ENCODE measurements at regions not wholly inside any gene's neighbourhood (a gene's known extent, or its start where the extent isn't known, plus 50 kb on each side); places are given as distances from the start of the nearest gene placed in this dataset.
A peak's percentile ranks its signal among the peaks of the same experiment; 100 is the strongest.
"Not testable (repeated sequence)": the region's sequence is repeated elsewhere in the genome, so short reads cannot be mapped to it uniquely, and the experiment has no call there.

DNA sequence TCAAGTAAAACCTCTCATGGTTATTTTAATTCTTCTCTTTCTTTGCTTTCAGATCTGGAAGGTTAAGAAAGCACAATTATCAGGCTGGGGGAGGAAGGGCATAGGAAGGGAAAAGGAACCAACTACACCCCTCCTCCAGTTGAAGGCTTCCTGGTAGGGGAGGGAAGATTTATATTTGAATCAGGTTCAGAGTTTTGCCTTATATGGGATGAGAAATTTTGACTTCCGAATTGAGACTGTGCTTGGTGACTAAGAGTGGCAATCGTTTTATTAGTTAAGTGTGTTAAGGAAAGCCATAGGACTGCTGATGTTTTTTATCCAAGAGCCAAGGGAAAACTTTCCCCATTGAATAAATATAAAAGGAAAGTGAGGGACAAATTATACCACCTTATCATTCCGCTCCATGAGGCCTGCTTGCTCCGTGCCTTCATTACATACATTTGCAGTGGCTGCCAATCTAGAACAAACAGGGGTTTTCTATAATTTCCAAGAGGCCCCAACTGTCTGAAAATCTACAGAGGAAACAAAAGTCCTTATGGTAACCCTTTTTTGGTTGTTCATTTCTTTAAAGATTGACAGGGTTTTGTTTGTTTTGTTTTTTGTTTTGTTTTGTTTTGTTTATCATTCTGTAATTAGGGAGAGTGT, 115.7 kb upstream of the EPB41L4A start:
- no peak for DNase-seq

DNA sequence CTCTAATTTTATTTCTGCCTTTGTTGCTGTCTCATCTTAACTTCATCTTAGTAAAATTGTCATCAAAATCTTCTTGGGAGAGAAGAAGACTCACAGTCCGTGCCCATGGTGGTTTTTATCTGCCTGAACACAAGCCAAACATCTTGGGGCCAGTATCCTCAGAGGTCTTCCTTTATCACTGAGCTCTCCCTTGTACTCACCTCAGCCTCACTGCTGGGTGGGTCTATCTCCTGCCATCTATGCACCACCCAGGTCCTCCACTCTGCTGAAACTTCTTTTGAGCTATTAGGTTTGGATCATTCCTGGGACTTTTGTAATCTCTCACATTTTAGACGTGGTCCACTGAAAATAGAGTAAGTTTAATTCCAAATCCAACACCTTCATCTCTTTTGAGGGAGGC, 116.3 kb upstream of the EPB41L4A start:
- no peak for DNase-seq

DNA sequence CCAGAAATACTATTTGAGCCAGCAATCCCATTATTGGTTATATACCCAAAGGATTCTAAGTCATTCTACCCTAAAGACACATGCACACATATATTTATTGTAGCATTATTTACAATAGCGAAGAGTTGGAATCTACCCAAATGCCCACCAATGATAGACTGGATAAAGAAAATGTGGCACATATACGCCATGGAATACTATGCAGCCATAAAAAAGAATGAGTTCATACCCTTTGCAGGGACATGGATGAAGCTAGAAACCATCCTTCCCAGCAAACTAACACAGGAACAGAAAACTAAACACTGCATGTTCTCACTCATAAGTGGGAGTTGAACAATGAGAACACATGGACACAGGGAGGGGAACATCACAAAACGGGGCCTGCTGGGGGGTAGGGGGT, 125.5 kb upstream of the EPB41L4A start:
- not testable (repeated sequence) for DNase-seq

DNA sequence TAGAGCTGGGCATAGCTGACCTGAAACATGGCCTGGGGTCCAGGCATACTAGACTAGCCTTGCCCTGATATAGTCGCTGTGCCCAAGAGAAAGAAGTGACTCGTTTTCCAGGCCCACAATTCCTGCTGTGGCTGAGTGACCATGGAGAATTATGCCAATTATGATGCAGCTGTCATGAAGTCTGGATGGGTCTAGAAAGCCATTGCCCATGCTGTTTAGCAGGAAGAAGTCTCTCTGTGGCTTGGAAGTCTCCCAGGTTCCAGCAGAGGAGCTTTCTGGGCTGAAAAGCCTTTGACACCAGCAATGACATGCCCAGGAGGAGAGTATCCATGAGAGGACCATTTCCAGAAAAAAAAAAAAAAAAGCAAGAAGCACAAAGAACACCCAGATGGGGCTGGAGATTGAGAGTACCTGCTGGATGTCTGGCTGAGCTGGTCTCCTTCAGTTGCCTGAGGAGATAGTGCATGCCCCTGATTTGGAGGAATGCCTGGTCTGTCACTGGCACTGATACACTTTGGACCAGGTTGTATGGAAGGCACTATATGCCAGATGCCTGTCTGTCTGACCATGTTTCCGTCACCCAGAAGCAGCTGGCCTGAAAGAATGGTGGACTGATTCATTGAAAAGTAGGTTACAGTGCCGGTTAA, 128.0 kb upstream of the EPB41L4A start:
- DNase-seq = no peak

DNA sequence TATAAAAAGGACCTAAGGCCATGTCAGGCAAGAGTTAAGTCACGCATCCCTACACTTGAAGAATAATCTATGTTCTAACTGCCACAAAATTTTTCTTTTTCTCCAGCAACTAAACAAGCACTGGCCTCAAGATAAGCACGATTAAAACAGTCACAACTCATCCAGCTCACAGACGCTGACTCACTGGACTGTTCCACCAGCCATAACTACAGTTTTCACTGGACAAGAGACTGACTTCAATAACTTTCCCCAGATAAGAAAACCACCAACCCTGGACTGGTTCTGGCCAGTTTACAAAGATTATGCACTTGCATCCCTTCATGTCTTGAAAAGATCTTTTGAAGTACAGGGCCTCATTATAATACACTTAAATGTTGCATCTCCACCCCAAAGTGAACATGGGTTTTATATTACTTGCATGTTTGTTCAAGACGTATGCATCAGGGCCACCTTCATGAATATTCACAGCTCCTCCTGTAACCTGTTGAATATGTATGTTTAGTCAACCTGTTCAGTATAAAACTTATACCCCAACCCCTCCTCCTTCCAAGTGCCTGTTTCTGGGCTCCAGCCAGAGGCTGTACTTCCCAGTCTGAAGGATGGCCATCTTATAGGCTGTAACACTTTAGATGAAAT, 129.3 kb upstream of the EPB41L4A start:
- DNase-seq = no peak

DNA sequence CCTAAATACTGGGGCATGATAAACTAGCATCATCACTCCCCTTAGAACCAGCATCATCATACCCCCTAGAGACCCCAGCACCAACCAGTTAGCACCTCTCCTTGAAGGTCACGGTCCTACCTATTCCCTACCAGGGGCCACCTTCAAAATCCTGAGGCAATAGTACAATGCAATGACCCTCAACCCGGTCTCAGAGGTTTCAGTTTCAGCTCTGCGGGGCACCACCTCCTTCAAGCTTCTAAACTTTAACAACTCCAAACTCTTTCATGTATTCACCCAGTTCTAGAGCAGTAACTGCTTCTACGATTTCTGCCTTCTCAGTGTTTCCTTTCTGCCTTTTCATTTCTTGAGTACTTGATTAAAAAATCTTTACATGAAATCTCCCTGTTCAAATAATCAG, 130.1 kb upstream of the EPB41L4A start:
- DNase-seq = no peak

DNA sequence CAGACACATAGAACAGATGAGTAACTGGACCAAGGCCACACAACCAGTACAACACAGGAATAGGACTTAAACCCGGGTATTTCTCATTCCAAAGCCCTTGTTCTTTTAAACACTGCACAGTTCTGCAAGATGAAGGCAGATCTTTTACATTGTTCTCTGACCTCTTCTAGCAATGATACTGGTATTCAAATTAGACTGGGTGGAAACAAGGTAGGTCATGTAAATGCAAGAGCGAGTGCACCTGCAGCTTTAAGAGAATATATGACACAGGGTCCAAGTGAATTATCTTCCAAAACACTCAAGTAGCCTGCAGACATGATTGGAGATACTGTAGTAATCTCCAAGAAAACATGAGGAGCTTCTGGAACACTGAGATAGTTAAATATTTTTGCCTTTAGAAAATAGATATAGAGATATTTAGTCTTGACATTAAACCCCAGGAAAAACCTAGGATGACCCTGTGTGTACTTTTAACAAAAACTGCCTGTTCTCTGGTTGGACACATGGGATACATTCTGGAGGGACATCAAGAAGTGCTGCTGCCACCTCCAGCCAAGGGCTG, 130.6 kb upstream of the EPB41L4A start:
- DNase-seq = no peak

DNA sequence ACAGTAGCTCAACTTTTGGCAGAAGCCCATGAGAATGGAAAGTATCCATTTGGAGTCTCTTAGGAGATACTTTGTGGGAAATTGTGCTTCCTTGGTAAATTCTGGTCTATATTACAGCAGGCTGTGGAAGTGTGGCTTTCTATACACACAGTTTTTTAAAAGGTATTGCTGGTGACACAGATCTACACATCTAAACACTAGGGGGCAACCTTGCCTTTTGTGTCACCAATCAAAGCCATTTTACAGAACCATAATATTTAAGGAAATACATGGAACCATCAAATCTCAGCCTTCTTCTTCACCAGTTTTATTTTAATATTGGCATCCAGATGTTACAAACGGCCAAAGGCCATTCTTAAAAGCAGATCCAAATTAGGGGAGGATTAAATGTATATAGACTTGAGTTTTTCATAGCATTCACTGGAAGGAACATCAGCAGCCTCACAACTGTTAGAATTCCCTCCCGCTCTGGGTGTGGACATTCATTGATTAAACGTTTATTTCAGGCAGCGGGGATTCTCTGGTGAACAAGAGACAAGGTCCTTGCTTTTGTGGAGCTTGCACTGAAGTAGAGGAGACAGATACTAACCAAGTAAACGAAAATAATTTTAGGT, 132.4 kb upstream of the EPB41L4A start:
- DNase-seq = no peak

DNA sequence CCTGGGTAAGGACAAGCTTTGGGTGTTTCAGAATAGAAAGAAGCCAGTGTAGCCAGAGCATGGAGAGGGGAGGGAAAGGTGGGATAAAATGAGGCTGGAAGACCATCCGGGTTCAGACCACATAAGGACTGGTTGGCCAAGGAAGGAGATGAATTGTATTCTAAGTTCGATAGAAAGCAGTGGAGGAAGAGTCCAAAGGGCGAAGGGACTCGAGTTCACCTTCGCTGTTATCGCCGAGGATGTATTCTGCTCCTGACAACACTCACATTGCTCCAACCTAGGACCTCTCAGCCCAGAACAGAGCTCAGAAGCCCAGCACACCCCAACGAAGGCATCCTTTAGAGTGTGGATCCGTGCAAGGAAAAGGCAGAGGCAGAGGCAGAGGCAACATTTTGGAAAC, 133.1 kb upstream of the EPB41L4A start:
- DNase-seq = no peak

DNA sequence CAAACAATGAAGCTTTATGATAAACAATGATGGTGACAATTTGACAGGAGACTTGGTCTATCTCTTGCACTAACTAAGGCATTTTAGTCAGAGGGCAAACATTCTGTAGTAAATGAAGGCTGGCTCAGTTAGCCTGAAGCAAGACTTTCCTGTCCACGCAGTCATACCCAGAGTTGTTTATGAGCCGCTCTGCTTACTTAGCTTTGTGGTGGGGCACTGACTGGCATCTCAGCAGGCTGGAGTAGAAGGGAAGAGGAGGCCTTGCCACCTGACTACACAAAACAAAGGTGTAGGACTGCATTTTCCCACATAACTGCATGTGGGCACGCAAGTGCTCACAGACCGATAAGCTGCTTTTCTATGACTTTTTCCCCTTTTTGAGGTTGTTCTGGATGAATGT, 133.7 kb upstream of the EPB41L4A start:
- DNase-seq = no peak

DNA sequence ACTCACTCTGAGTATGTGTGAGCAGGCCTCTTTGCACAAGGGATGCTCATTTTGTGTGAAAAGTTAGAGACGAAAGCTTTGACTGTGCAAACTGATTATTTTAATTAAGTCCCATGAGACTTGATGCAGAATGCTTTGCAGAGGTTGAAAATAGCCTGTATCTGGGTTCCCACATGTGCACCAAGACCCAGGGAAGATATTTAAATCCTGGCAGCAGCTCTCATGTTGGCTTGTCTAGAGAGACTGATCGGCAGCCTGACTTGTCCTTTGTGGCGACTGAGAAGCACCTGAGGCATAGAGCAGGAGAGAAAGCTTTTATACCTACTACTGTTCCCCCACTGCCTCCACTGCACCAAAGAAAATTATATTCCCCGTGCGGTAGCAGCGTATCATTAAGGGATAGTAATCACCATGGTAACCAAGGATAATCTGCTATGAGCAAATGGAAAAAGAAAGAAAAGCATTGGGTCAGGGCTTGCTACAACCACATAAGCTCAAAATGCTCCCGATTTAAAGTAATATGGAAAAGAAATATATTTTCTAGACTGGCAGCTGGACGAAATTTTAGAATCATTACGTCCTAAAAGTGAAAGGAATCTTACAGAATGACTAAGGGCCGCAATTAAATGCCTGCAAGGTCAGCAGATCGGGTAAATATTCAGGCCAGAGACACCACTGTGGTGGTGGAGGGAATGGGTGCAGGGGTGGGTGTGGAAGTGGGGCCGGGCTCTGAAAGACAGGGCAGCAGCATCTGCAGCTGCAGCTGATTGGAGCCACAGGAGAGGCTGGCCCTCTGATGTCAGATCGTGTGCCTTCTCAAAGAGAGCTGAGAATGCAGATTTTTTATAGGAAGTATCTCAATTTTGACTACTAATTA, 135.3 kb upstream of the EPB41L4A start:
- DNase-seq = no peak

DNA sequence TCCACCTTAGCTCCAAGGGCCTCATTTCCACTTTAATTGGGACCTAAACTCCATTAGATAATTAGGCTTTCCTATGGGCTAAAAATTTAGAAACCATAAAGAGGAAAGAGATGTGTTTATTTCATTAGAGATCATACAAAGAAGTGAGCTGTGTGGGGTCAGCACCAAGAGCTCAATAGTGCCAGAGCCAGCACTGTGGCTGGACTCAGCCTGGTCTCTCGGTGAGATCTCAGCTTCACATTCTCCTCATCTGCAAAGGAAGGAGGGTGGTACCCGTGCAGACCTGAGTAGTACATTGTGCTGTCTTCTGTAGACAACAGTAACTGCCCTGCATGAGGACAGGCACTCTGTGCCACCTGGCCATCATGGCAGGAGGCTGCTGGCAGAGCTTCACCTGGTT, 136.1 kb upstream of the EPB41L4A start:
- no peak for DNase-seq

DNA sequence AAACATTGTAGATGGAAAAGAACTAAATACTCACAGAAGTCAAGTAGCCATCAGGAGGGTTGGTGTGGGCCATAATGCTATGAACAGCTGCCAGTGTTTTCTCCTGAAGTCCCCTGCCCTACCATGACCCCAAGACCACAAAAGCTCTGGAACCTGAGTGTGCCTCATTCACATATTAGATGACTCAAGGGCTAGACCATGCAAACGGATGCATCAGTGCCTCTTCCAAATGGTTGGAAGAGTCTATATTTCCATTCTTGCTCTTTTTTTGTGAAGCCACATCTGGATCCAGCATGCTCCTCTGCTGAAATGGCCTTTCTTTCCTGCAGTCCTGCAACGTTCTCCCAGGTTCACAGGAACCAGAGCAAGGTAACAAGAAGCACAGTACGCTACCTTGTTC, 136.6 kb upstream of the EPB41L4A start:
- no peak for DNase-seq

DNA sequence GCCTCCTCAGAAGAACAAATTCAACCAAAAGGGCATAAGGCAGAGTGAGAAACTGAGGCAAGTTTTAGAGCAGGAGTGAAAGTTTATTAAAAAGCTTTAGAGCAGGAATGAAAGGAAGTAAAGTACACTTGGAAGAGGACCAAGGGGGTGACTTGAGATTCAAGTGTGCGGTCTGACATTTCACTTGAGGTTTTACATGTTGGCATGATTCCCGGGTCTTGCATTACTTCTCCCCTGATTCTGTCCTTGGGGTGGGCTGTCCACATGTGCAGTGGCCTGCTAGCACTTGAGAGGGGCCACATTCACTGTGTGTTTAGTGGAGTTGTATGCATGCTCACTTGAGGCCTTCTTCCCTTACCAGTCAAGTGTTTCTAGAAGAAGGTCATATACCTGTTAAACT, 140.4 kb upstream of the EPB41L4A start:
- DNase-seq = not testable (repeated sequence)

DNA sequence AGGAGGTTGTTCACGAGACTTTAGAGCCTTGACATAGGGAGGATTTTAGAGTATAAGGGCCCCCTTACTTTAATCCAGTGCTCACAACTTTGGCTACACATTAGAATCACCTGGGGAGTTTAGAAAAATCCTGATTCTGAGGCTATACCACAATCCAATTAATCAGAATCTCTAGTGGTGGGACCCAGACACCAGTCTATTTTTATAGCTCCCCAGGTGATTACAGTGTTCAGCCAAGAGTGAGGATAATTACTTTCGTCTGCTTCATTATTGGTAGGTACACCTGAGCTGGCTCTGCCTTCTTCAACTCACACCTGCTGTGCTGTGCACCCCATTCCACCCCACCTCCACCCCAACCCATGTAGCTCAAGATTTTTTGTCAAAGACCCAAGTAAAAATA, 141.3 kb upstream of the EPB41L4A start:
- no peak for DNase-seq

DNA sequence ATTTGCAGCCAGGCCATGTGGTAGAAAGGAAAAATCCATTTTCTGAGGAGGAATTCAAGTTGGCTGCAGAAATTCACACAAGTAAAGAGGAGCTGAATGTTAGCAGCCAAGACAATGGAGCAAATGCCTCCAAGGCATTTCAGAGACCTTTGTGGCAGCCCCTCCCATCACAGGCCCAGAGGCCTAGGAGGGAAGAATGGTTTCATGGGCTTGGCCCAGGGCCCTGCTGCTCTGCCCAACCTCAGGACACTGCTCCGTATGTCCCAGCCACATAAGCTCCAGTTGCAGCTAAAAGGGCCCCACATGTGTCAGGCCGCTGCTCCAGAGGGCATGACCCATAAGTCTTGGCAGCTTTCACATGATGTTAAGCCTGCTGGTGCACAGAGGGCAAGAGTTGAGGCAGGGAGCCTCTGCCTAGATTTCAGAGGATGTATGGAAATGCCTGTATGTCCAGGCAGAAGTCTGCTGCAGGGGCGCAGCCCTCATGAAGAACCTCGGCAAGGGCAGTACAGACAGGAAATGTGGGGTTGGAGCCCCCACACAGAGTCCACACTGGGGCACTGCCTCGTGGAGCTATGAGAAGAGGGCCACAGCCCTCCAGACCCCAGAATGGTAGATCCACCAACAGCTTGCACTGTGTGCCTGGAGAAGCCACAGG, 144.2 kb upstream of the EPB41L4A start:
- DNase-seq = no peak

DNA sequence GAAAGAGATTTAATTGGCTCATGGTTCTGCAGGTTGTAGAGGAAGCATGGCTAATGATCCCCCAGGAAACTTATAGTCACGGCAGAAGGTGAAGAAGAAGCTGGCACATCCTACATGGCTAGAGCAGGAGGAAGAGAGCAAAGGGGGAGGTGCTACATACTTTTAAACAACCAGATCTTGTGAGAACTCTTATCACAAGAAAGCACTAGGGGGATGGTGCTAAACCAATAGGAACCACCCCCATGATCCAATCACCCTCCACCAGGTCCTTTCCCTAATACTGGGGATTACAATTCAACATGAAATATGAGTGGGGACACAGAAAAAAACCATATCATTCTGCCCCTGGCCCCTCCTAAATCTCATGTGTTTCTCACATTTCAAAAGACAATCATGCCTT, 147.2 kb upstream of the EPB41L4A start:
- no peak for DNase-seq

DNA sequence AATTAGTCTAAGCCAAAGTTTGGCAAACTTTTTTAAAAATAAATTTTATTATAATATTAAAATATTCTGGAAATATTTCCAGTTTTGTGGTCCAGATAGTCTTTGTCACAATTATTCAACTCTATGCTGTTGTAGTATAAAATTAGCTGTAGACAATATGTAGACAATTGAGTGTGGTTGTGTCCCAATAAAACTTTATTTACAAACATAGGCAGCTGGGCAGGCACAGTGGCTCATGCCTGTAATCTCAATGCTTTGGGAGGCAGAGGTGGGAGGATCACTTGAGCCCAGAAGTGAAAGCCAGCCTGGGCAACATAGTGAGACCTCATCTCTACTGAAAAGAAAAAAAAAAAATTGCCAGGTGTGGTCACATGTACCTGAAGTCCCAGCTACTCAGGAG, 150.5 kb upstream of the EPB41L4A start:
- DNase-seq = no peak

DNA sequence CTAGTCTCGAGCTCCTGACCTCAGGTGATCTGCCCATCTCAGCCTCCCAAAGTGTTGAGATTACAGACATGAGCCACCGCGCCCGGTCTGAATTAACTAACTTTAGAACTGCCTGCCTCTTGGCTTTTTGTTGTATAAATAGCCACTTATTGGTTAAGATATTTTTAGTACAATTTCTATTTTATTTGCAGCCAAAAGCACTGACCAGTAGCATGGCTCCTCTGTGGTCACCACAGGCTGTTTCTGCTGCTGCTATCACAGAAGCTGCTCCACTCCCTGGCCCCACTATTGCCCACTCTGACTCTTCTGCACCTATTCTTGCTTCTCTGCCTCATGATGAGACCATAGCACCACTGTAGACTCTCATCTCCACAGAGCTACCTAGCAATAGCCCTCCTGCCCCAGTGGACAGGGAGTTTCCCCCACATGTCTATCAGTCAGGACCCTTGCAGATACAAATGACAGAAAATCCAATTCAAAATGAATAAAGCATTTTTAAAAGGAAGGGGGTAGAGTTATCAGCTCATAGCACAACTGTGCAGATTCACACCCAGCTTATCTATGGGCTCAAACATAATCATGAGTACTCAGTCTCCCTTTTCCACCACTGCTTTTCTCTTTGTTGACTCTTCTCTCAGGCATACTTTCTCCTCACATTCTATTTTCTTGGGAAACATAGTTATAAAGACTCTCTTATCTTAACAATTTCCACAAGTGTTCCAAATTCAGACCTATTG, 151.8 kb upstream of the EPB41L4A start:
- DNase-seq = no peak

DNA sequence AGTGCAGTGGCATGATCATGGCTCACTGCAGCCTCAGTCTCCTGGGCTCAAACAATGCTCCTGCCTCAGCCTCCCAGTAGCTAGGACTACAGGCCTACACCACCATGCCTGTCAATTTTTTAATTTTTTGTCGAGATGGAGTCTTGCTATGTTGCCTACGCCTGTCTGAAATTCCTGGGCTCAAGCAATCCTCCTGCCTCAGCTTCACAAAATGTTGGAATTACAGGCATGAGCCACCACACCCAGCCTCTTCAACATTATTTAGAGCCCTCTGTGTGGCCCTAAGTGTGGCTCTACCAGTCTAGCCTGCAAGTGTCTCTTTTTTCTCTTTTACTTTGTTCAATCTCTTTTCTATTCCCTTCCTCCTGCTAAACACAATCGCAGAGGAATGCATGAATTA, 154.4 kb upstream of the EPB41L4A start:
- no peak for DNase-seq

DNA sequence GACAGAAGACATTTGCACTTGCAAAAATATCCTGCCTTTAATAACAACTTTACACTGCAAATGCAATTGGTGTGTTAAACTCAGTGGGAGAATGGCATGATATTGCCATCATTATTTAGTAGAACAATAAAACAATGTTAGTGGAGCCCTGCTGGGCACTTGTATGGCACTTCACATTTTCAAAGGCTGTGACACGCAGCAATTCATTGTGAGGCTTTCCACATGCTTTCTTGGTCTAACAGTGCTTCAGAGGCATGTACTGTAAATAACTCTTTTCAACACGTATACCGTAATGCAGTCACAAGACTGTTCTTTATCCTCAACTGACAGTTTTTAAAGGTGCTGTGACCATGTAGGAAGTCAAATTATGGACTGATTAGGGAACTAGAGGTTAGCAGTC, 155.5 kb upstream of the EPB41L4A start:
- peak; percentile 5 for DNase-seq
